Heart left ventricle (tissue), 16 donors: ENCODE measurements at regions not wholly inside any gene's neighbourhood (a gene's known extent, or its start where the extent isn't known, plus 50 kb on each side); places are given as distances from the start of the nearest gene placed in this dataset.

Experiments used
- ATAC-seq, 4 donors: fragments of 200-7000 bp; cut with Tn5 transposase; one replicate each; pipeline ENCODE4 v1.9.1; 2020 to 2022; ENCODE audit warnings: moderate library complexity in 4 of 4, mild to moderate bottlenecking in 3 of 4, moderate number of reproducible peaks in 1 of 4
- DNase-seq, 5 donors: peaks; one replicate each; pipeline ENCODE4 v3.0.0-alpha.2; 2020
- H3K27ac ChIP-seq, 12 donors: fragments of 200-600 bp; sonication (generic) in 4 of 12; one replicate each; pipeline versions ENCODE4 v1.5.0 to v1.8.0; 2016 to 2022; ENCODE audit warnings: mild to moderate bottlenecking in 2 of 12
- H3K27me3 ChIP-seq, 9 donors: fragments of 200-600 bp; sonication (generic) in 2 of 9; one replicate each; pipeline versions ENCODE4 v1.5.1 to v1.8.0; 2016 to 2022; ENCODE audit warnings: mild to moderate bottlenecking in 3 of 9
- H3K36me3 ChIP-seq, 9 donors: fragments of 200-600 bp; sonication (generic) in 2 of 9; one replicate each; pipeline versions ENCODE4 v1.5.0 to v1.8.0; 2018 to 2022; ENCODE audit warnings: mild to moderate bottlenecking in 2 of 9
- H3K4me1 ChIP-seq, 12 donors: fragments of 200-600 bp; sonication (generic) in 4 of 12; one replicate each; pipeline versions ENCODE4 v1.5.0 to v1.8.0; 2016 to 2022; ENCODE audit warnings: mild to moderate bottlenecking in 3 of 12
- H3K4me3 ChIP-seq, 12 donors: fragments of 200-600 bp; sonication (generic) in 4 of 12; one replicate each; pipeline versions ENCODE4 v1.5.0 to v1.8.0; 2017 to 2022; ENCODE audit warnings: mild to moderate bottlenecking in 9 of 12, moderate library complexity in 4 of 12
- H3K9me3 ChIP-seq, 12 donors: fragments of 200-600 bp; sonication (generic) in 4 of 12; one replicate each; pipeline versions ENCODE4 v1.5.0 to v1.8.0; 2016 to 2022; ENCODE audit warnings: mild to moderate bottlenecking in 1 of 12
- CTCF ChIP-seq, 12 donors: fragments of 200-600 bp; sonication (generic) in 4 of 12; IDR thresholded peaks; one replicate each; pipeline versions ENCODE4 v1.5.0 to v1.8.0; 2018 to 2022; ENCODE audit warnings: antibody characterized with exemption in 12 of 12, mild to moderate bottlenecking in 5 of 12
- POLR2A ChIP-seq, 2 donors: fragments of 450-650 bp; IDR thresholded peaks; one replicate each; pipeline ENCODE4 v1.6.1; 2017; ENCODE audit warnings: antibody characterized with exemption in 2 of 2, mild to moderate bottlenecking in 2 of 2, moderate library complexity in 2 of 2
- WGBS, 4 donors: extraction: QIAGEN DNeasy Blood & Tissue Kit in 2 of 4; methylation state at CpG; one replicate each; pipeline versions ENCODE4 v1.1.5 to v1.1.7; 2013 to 2018; 5-methylcytosine and 5-hydroxymethylcytosine counted together
- intact Hi-C, 10 donors: fragments of 100-400 bp; cut with DNase I; formaldehyde crosslinking; loops; one replicate each; pipeline versions ENCODE4 v1.11.1 to v1.14.2; 2022
- donor health status: ischemic (EF 13 %, LVEDD 7.1; RV severe dilation, severe dysfunction).
- donor health status: healthy with polysubstance abuse.
- donor health status: DM: no; HTN: yes; CAD: no.
- donor health status: DM: no; HTN: no; CAD: no.
- donor health status: ischemic (EF 25% LVEDD 6.9; RV normal size, moderate dysfunction).
- donor health status: ischemic (EF 25% LVEDD 5.7; RV mildly dilated, moderate dysfunction).
- donor health status: healthy.
- donor health status: DM: yes; HTN: yes; CAD: no.
- donor health status: ischemic (EF 35%, LVEDD 5.7; RV mildly dilated, moderate dysfunction).
- donor health status: nonischemic (EF 11% LVEDD 7.7; RV severe dilation, severe dysfunction).
- donor health status: DM: yes; HTN: yes; CAD: no.
- donor health status: PGD.
- donor health status: ischemic (EF 29% LVEDD 5.4; RV normal size, mild dysfunction).
- donor health status: nonischemic (EF 23%, LVEDD 6.1; RV moderate dilation, normal function).

- ATAC-seq (no peak), DNase-seq (no peak)
- Histone ChIP-seq H3K4me1 (no peaks in the 10 kb centered on the region), H3K27me3 (no peaks in the 10 kb centered on the region), H3K4me3 (no peak overlapping the region), H3K27ac (no peak overlapping the region), H3K9me3 (no peaks in the 10 kb centered on the region), H3K36me3 (no peaks in the 10 kb centered on the region)
- 83 to 93% (median 86%) methylated on average over 2 of the region's 2 CpGs for WGBS, 4 donors
- TF ChIP-seq CTCF (IDR thresholded peaks at IDR 0.05) = no peak
- TF ChIP-seq POLR2A (IDR thresholded peaks at IDR 0.05) = no peak
- intact Hi-C loops = loop anchor here in 4 of 10 donors (5.0 to 10.0 kb wide), 3 partner anchors 156 to 628 kb away; no protein-coding TSS in a partner anchor
Observed at GRCh38 chr15:35286721-35287120, 201.6 kb upstream of the NANOGP8 start.

GRCh38 chr15:35282965-35283496 lies 197.9 kb upstream of the NANOGP8 start:
- H3K36me3 ChIP-seq = no peaks in the 10 kb centered on the region
- no peaks in the 10 kb centered on the region for H3K4me1 ChIP-seq
- WGBS, 4 donors = 94 to 98% (median 97%) methylated on average over 3 of the region's 3 CpGs
- no peak for DNase-seq
- ATAC-seq = no peak
- peaks cover 0 to 11% (median 4%) of the 10 kb centered on the region in 12 donors for H3K9me3 ChIP-seq
- H3K4me3 ChIP-seq = no peak overlapping the region
- no peaks in the 10 kb centered on the region for H3K27me3 ChIP-seq
- TF ChIP-seq POLR2A (IDR thresholded peaks at IDR 0.05) (no peak), CTCF (IDR thresholded peaks at IDR 0.05) (no peak)
- H3K27ac ChIP-seq = no peak overlapping the region
- intact Hi-C loops = loop anchor here in 1 of 10 donors (10.0 kb wide), 1 partner anchor 632 kb away; no protein-coding TSS in a partner anchor

GRCh38 chr15:35281515-35281914 lies 196.4 kb upstream of the NANOGP8 start:
- no peak for ATAC-seq

GRCh38 chr15:35279811-35280210 lies 194.7 kb upstream of the NANOGP8 start:
- intact Hi-C loops = loop anchor here in 1 of 10 donors (10.0 kb wide), 1 partner anchor 635 kb away; no protein-coding TSS in a partner anchor
- Histone ChIP-seq H3K27me3 (no peaks in the 10 kb centered on the region), H3K4me3 (no peak overlapping the region), H3K36me3 (no peaks in the 10 kb centered on the region), H3K9me3 (peaks cover 0 to 40% (median 17%) of the 10 kb centered on the region in 12 donors), H3K4me1 (no peaks in the 10 kb centered on the region), H3K27ac (no peak overlapping the region)
- TF ChIP-seq POLR2A (IDR thresholded peaks at IDR 0.05) (no peak), CTCF (IDR thresholded peaks at IDR 0.05) (no peak)
- DNase-seq (no peak), ATAC-seq (no peak)
- WGBS, 4 donors = 75 to 93% (median 89%) methylated on average over 1 of the region's 1 CpG

More at GRCh38 chr15:35281515-35281914, 196.4 kb upstream of the NANOGP8 start:
- Histone ChIP-seq H3K27me3 (no peaks in the 10 kb centered on the region), H3K36me3 (no peaks in the 10 kb centered on the region), H3K9me3 (peaks cover 0 to 26% (median 16%) of the 10 kb centered on the region in 12 donors), H3K4me3 (no peak overlapping the region), H3K4me1 (no peaks in the 10 kb centered on the region), H3K27ac (no peak overlapping the region)
- no peak for DNase-seq
- TF ChIP-seq CTCF (IDR thresholded peaks at IDR 0.05) (no peak), POLR2A (IDR thresholded peaks at IDR 0.05) (no peak)
- intact Hi-C loops = loop anchor here in 1 of 10 donors (10.0 kb wide), 1 partner anchor 633 kb away; no protein-coding TSS in a partner anchor
- 74 to 86% (median 80%) methylated on average over 1 of the region's 1 CpG for WGBS, 4 donors
